GM12878 (cell line): ENCODE measurements at regions not wholly inside any gene's neighbourhood (a gene's known extent, or its start where the extent isn't known, plus 50 kb on each side); places are given as distances from the start of the nearest gene placed in this dataset.

Experiments used
- ASH2L ChIP-seq: fragments of 300-600, 200-600 bp; sonication (generic); IDR thresholded peaks from 2 replicates; pipeline ENCODE4 v1.6.1; 2017; ENCODE audit warnings: low read depth, mild to moderate bottlenecking, borderline replicate concordance
- ATF7 ChIP-seq: fragments of 450-650 bp; IDR thresholded peaks from 2 replicates; pipeline ENCODE4 v1.6.1; 2016; ENCODE audit warnings: low read depth, mild to moderate bottlenecking
- EP300 ChIP-seq, 2 experiments: fragments of 150-350 bp in 1 of 2; IDR thresholded peaks; 2 replicates each; pipeline ENCODE4 v1.6.1; 2011 to 2012; ENCODE audit warnings: low read depth in 2 of 2, low read length in 2 of 2, borderline replicate concordance in 1 of 2, improper control_type of control experiment in 1 of 2, inconsistent platforms in 1 of 2; ENCODE audit not compliant: control insufficient read depth in 1 of 2
- ETV6 ChIP-seq, 2 experiments: fragments of 450-650 bp in 1 of 2; IDR thresholded peaks in 1 of 2; conservative IDR thresholded peaks in 1 of 2; 2 replicates each; pipeline ENCODE4 v1.6.1; 2014; ENCODE audit warnings: antibody characterized with exemption in 1 of 2, borderline replicate concordance in 1 of 2, low read depth in 1 of 2, mild to moderate bottlenecking in 1 of 2, moderate library complexity in 1 of 2
- HDAC6 ChIP-seq: fragments of 200-600 bp; sonication (generic); IDR thresholded peaks from one replicate; pipeline ENCODE4 v1.8.0; 2017; ENCODE audit warnings: antibody characterized with exemption; ENCODE audit not compliant: unreplicated experiment
- MEF2B ChIP-seq: fragments of 450-650 bp; IDR thresholded peaks from 2 replicates; pipeline ENCODE4 v1.6.1; 2018; ENCODE audit warnings: mild to moderate bottlenecking, moderate library complexity; ENCODE audit not compliant: partially characterized antibody, poor library complexity, severe bottlenecking
- POLR2A ChIP-seq: IDR thresholded peaks from 2 replicates; pipeline ENCODE4 v1.6.1; 2011; ENCODE audit warnings: low read depth, mild to moderate bottlenecking, low read length
- SIX5 ChIP-seq: IDR thresholded peaks from 2 replicates; pipeline ENCODE4 v1.6.1; 2011; ENCODE audit warnings: mild to moderate bottlenecking, low read depth, low read length, moderate library complexity; ENCODE audit not compliant: severe bottlenecking
- TCF12 ChIP-seq: IDR thresholded peaks from 2 replicates; pipeline ENCODE4 v1.6.1; 2011; ENCODE audit warnings: low read depth, mild to moderate bottlenecking, low read length
- TF ChIP-seq, protein P1 (sequence below): IDR thresholded peaks from 2 replicates; pipeline ENCODE4 v1.6.1; 2011; ENCODE audit warnings: low read depth, low read length, improper control_type of control experiment, borderline replicate concordance
- TF ChIP-seq, protein P2 (sequence below), 3 experiments: IDR thresholded peaks in 2 of 3; conservative IDR thresholded peaks in 1 of 3; 2 replicates each; pipeline ENCODE4 v1.5.1; 2011; ENCODE audit warnings: low read depth in 3 of 3, low read length in 3 of 3, mild to moderate bottlenecking in 3 of 3, control low read depth in 2 of 3, moderate library complexity in 2 of 3, inconsistent platforms in 1 of 3, mixed read lengths in 1 of 3; ENCODE audit not compliant: control insufficient read depth in 2 of 3, insufficient read depth in 1 of 3; ENCODE audit errors: extremely low read depth in 1 of 3

DNA sequence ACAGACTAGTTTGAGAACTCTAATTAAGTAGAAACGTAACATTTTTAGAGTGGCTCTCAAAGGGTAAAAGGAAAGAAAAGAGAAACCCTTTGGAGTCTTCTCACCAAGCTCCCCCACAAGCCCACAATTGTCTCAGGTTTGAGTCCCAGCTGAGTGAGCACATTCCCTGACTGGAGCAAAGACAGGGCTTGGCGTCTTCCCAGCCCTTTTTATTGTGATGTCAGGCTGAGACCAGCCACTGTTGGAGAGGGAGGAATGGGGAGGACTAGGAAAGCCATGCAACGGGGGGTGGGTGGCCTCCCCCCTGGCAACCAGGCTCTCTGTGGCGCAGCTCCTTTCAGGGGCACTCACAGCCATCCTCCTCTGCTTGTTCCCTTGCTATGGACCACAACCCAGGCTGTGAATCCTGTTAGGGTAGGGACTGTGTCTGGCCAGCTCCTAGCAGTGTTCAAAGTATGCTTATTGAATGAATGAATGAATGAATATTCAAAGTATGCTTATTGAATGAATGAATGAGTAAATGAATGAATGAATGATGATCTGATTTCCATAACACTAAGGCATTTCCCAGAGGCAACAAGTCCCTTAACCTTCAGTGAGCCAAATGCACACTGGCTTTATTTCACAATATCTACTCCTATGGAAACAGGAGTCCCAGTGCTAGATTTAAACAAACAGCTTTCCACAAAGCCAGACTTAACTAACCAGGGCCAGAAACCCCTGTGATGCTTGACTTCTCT lies 413.3 kb downstream of the MID1IP1 start:
- TF ChIP-seq, protein P1, sequence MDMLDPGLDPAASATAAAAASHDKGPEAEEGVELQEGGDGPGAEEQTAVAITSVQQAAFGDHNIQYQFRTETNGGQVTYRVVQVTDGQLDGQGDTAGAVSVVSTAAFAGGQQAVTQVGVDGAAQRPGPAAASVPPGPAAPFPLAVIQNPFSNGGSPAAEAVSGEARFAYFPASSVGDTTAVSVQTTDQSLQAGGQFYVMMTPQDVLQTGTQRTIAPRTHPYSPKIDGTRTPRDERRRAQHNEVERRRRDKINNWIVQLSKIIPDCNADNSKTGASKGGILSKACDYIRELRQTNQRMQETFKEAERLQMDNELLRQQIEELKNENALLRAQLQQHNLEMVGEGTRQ = no peak
- TF ChIP-seq, protein P2, sequence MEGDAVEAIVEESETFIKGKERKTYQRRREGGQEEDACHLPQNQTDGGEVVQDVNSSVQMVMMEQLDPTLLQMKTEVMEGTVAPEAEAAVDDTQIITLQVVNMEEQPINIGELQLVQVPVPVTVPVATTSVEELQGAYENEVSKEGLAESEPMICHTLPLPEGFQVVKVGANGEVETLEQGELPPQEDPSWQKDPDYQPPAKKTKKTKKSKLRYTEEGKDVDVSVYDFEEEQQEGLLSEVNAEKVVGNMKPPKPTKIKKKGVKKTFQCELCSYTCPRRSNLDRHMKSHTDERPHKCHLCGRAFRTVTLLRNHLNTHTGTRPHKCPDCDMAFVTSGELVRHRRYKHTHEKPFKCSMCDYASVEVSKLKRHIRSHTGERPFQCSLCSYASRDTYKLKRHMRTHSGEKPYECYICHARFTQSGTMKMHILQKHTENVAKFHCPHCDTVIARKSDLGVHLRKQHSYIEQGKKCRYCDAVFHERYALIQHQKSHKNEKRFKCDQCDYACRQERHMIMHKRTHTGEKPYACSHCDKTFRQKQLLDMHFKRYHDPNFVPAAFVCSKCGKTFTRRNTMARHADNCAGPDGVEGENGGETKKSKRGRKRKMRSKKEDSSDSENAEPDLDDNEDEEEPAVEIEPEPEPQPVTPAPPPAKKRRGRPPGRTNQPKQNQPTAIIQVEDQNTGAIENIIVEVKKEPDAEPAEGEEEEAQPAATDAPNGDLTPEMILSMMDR (IDR thresholded peaks at IDR 0.05 in 2 of 3, conservative IDR thresholded peaks at IDR 0.05 in 1 of 3; ENCODE audit: control insufficient read depth in 2 of 3, extremely low read depth in 1 of 3, insufficient read depth in 1 of 3, low read depth in 3 of 3, low read length in 3 of 3) = no peak
- TF ChIP-seq MEF2B (no peak), TCF12 (no peak), ASH2L (no peak), EP300 (IDR thresholded peaks at IDR 0.05; ENCODE audit: borderline replicate concordance in 1 of 2, control insufficient read depth in 1 of 2, low read depth in 2 of 2, low read length in 2 of 2) (no peak), ATF7 (no peak), HDAC6 (no peak), ETV6 (conservative IDR thresholded peaks at IDR 0.05 in 1 of 2, IDR thresholded peaks at IDR 0.05 in 1 of 2; ENCODE audit: borderline replicate concordance in 1 of 2, low read depth in 1 of 2) (no peak), SIX5 (no peak), POLR2A (no peak)
